ENCODE measurements at regions not wholly inside any gene's neighbourhood (a gene's known extent, or its start where the extent isn't known, plus 50 kb on each side); places are given as distances from the start of the nearest gene placed in this dataset.

- DNase-seq (ENCODE audit: low read depth): no peak
- no peak overlapping the region for H3K4me3 ChIP-seq (ENCODE audit: low read depth, low read length)
- TF ChIP-seq MAX (IDR thresholded peaks at IDR 0.05; ENCODE audit: low read depth, low read length): no peak
- TF ChIP-seq MYC (IDR thresholded peaks at IDR 0.05; ENCODE audit: low read depth, low read length): no peak
- no peak for TF ChIP-seq POLR2A (IDR thresholded peaks at IDR 0.05; ENCODE audit: extremely low read depth, insufficient read length)
- TF ChIP-seq CTCF (IDR thresholded peaks at IDR 0.05; ENCODE audit: low read depth, low read length): no peak
Measured at GRCh38 chr13:26494571-26495195, 62.8 kb upstream of the WASF3 start.

- TF ChIP-seq MAX (IDR thresholded peaks at IDR 0.05; ENCODE audit: low read depth, low read length): no peak
- no peak for TF ChIP-seq MYC (IDR thresholded peaks at IDR 0.05; ENCODE audit: low read depth, low read length)
- TF ChIP-seq POLR2A (IDR thresholded peaks at IDR 0.05; ENCODE audit: extremely low read depth, insufficient read length): no peak
- no peak for TF ChIP-seq CTCF (IDR thresholded peaks at IDR 0.05; ENCODE audit: low read depth, low read length)
Measured at GRCh38 chr13:26495750-26496149, 61.7 kb upstream of the WASF3 start.

GRCh38 chr13:26497968-26498511 is 59.4 kb upstream of the WASF3 start:
- no peak overlapping the region for H3K4me3 ChIP-seq (ENCODE audit: low read depth, low read length)
- DNase-seq (ENCODE audit: low read depth): no peak
- TF ChIP-seq CTCF (IDR thresholded peaks at IDR 0.05; ENCODE audit: low read depth, low read length): no peak
- TF ChIP-seq MAX (IDR thresholded peaks at IDR 0.05; ENCODE audit: low read depth, low read length): no peak
- TF ChIP-seq POLR2A (IDR thresholded peaks at IDR 0.05; ENCODE audit: extremely low read depth, insufficient read length): no peak
- TF ChIP-seq MYC (IDR thresholded peaks at IDR 0.05; ENCODE audit: low read depth, low read length): no peak

More at GRCh38 chr13:26495750-26496149, 61.7 kb upstream of the WASF3 start:
- no peak for DNase-seq (ENCODE audit: low read depth)
- H3K4me3 ChIP-seq (ENCODE audit: low read depth, low read length): no peak overlapping the region

- TF ChIP-seq CTCF (IDR thresholded peaks at IDR 0.05; ENCODE audit: low read depth, low read length) (no peak), MYC (IDR thresholded peaks at IDR 0.05; ENCODE audit: low read depth, low read length) (no peak), POLR2A (IDR thresholded peaks at IDR 0.05; ENCODE audit: extremely low read depth, insufficient read length) (no peak), MAX (IDR thresholded peaks at IDR 0.05; ENCODE audit: low read depth, low read length) (no peak)
- no peak for DNase-seq (ENCODE audit: low read depth)
- H3K4me3 ChIP-seq (ENCODE audit: low read depth, low read length): no peak overlapping the region
Measured at GRCh38 chr13:26498656-26499601, 58.6 kb upstream of the WASF3 start.

- TF ChIP-seq MAX (IDR thresholded peaks at IDR 0.05; ENCODE audit: low read depth, low read length): no peak
- no peak for TF ChIP-seq POLR2A (IDR thresholded peaks at IDR 0.05; ENCODE audit: extremely low read depth, insufficient read length)
- no peak for DNase-seq (ENCODE audit: low read depth)
- no peak overlapping the region for H3K4me3 ChIP-seq (ENCODE audit: low read depth, low read length)
Measured at GRCh38 chr13:26500618-26501320, 56.7 kb upstream of the WASF3 start.

All from NB4 (cell line).